SK-N-DZ (cell line): ENCODE measurements at regions not wholly inside any gene's neighbourhood (a gene's known extent, or its start where the extent isn't known, plus 50 kb on each side); places are given as distances from the start of the nearest gene placed in this dataset.
"Not testable (repeated sequence)": the region's sequence is repeated elsewhere in the genome, so short reads cannot be mapped to it uniquely, and the experiment has no call there.

Experiments
- DNase-seq: peaks from one replicate; pipeline ENCODE4 v3.0.0-alpha.2; 2015; ENCODE audit warnings: low spot score

GRCh38 chr2:67904566-67904965 lies 158.2 kb downstream of the C1D start:
- DNase-seq, result no peak

GRCh38 chr2:67904966-67905365 lies 157.8 kb downstream of the C1D start:
- no peak for DNase-seq

GRCh38 chr2:67906547-67906946 lies 156.3 kb downstream of the C1D start:
- not testable (repeated sequence) for DNase-seq

- DNase-seq, result no peak
Observed at GRCh38 chr2:67917332-67918054, 145.3 kb downstream of the C1D start.

GRCh38 chr2:67918471-67918870 lies 144.3 kb downstream of the C1D start:
- DNase-seq, result no peak

- DNase-seq, result no peak
Observed at GRCh38 chr2:67919490-67919889, 143.3 kb downstream of the C1D start.

- DNase-seq, result no peak
Observed at GRCh38 chr2:67922080-67922785, 140.6 kb downstream of the C1D start.

GRCh38 chr2:67923696-67924095 lies 139.1 kb downstream of the C1D start:
- DNase-seq, result no peak

- DNase-seq, result no peak
Observed at GRCh38 chr2:67927501-67927900, 135.3 kb downstream of the C1D start.

- no peak for DNase-seq
Observed at GRCh38 chr2:67930156-67930555, 132.6 kb downstream of the C1D start.

- DNase-seq, result no peak
Observed at GRCh38 chr2:67936969-67937368, 125.8 kb downstream of the C1D start.

GRCh38 chr2:67938053-67938452 lies 124.8 kb downstream of the C1D start:
- no peak for DNase-seq

GRCh38 chr2:67945056-67945455 lies 117.7 kb downstream of the C1D start:
- DNase-seq, result no peak

GRCh38 chr2:67945940-67946339 lies 116.9 kb downstream of the C1D start:
- DNase-seq, result no peak

GRCh38 chr2:67948057-67948456 lies 114.7 kb downstream of the C1D start:
- DNase-seq, result no peak

GRCh38 chr2:67948506-67948905 lies 114.3 kb downstream of the C1D start:
- no peak for DNase-seq

GRCh38 chr2:67950018-67950417 lies 112.8 kb downstream of the C1D start:
- DNase-seq, result no peak

GRCh38 chr2:67950919-67951318 lies 111.9 kb downstream of the C1D start:
- DNase-seq, result no peak

GRCh38 chr2:67952066-67952465 lies 110.7 kb downstream of the C1D start:
- no peak for DNase-seq

GRCh38 chr2:67954093-67954748 lies 108.6 kb downstream of the C1D start:
- DNase-seq, result no peak

GRCh38 chr2:67955748-67956603 lies 106.8 kb downstream of the C1D start:
- DNase-seq, result no peak

- DNase-seq, result no peak
Observed at GRCh38 chr2:67965246-67965645, 97.6 kb downstream of the C1D start.
